ENCODE measurements at regions not wholly inside any gene's neighbourhood (a gene's known extent, or its start where the extent isn't known, plus 50 kb on each side); places are given as distances from the start of the nearest gene placed in this dataset.

DNA sequence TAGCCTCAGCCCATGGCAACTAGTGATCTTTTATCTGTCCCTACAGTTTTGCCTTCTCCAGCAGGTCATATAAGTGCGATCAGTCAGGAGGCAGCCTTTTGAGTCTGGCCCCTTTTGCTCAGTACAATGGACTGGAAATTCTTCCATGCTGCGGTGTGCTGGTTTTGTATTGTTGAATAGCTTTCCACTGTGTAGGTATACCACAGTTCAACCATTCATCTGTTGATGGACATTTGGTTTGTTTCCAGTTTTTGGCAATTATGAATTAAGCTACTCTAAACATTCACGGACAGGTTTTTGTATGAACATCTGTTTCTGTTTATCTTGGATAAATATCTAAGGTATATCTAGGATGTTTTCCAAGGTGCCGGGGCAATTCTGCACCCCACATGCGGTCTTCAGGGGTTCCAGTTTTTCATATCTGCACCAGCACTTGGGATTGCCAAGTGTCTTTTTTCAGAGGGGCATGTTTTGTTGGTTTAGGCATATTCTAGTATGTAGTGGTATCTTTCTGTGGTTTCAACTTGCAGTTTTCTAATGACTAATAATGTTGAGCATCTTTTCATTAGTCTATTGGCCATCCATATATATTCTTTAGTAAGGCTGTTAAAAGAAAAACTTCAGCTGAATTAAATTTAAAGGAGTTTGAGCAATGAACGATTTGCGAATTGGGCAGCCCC, 141.0 kb downstream of the TFAP2C start:
- no peaks in the 10 kb centered on the region for H3K27me3 ChIP-seq
- DNase-seq = no peak
- TF ChIP-seq, protein P1, sequence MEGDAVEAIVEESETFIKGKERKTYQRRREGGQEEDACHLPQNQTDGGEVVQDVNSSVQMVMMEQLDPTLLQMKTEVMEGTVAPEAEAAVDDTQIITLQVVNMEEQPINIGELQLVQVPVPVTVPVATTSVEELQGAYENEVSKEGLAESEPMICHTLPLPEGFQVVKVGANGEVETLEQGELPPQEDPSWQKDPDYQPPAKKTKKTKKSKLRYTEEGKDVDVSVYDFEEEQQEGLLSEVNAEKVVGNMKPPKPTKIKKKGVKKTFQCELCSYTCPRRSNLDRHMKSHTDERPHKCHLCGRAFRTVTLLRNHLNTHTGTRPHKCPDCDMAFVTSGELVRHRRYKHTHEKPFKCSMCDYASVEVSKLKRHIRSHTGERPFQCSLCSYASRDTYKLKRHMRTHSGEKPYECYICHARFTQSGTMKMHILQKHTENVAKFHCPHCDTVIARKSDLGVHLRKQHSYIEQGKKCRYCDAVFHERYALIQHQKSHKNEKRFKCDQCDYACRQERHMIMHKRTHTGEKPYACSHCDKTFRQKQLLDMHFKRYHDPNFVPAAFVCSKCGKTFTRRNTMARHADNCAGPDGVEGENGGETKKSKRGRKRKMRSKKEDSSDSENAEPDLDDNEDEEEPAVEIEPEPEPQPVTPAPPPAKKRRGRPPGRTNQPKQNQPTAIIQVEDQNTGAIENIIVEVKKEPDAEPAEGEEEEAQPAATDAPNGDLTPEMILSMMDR (IDR thresholded peaks at IDR 0.05) = no peak
- no peak for TF ChIP-seq POLR2A (IDR thresholded peaks at IDR 0.05)
- H3K36me3 ChIP-seq (replicated peaks in 1 of 2; ENCODE audit: insufficient read depth in 1 of 2, low read depth in 2 of 2) = no peaks in the 10 kb centered on the region
- no peak for ATAC-seq
- intact Hi-C loops (cut with DNase I) = no loop called here
- WGBS, 2 donors = 64% methylated on average over 7 of the region's 7 CpGs
- no peaks in the 10 kb centered on the region for H3K4me1 ChIP-seq
- peaks cover 0 to 3% (median 0%) of the 10 kb centered on the region in 3 donors for H3K9me3 ChIP-seq
- H3K27ac ChIP-seq = no peak overlapping the region
- no peak overlapping the region for H3K4me3 ChIP-seq

DNA sequence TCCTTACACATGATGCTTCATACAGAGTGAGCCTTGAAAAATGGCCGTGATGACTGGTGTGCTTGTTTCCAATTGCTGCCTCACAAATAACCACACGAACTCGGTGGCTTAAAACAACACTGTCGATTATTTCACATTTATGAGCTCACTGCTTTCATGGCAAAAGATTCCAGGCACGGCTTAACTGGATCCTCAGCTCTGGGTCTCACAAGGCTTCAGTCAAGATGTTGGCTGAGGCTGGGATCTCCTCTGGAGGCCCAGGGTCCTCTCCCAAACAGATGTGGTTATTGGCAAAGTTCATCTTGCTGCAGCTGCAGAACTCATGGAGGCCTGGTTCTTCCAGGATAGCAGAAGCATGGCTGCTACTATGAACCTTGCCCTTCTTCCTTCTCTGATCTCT, 144.6 kb downstream of the TFAP2C start:
- TF ChIP-seq POLR2A (IDR thresholded peaks at IDR 0.05) = no peak
- TF ChIP-seq, protein P1 (IDR thresholded peaks at IDR 0.05) = no peak
- H3K4me3 ChIP-seq = no peak overlapping the region
- H3K27ac ChIP-seq = no peak overlapping the region
- DNase-seq (no peak), ATAC-seq (no peak)
- H3K4me1 ChIP-seq = no peaks in the 10 kb centered on the region
- intact Hi-C loops (cut with DNase I) = no loop called here
- 84 to 87% methylated on average over 5 of the region's 5 CpGs for WGBS, 2 donors
- no peaks in the 10 kb centered on the region for H3K36me3 ChIP-seq (replicated peaks in 1 of 2; ENCODE audit: insufficient read depth in 1 of 2, low read depth in 2 of 2)
- H3K9me3 ChIP-seq = no peaks in the 10 kb centered on the region
- no peaks in the 10 kb centered on the region for H3K27me3 ChIP-seq

DNA sequence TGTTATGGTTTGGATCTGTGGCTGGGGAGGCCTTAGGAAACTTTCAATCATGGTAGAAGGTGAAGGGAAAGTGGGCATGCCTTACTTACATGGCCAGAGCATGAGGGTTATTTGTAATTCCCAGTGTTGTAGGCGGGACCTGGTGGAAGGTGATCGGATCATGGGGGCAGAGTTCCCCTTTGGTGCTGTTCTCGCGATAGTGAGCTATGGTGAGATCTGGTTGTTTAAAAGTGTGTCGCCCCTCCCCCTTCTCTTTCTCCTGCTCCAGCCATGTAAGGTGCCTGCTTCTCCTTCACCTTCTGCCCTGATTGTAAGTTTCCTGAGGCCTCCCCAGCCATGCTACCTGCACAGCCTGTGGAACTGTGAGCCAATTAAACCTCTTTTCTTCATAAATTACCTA, 145.8 kb downstream of the TFAP2C start:
- H3K27ac ChIP-seq = no peak overlapping the region
- ATAC-seq = no peak
- TF ChIP-seq, protein P1 (IDR thresholded peaks at IDR 0.05) = no peak
- TF ChIP-seq POLR2A (IDR thresholded peaks at IDR 0.05) = no peak
- no peaks in the 10 kb centered on the region for H3K27me3 ChIP-seq
- intact Hi-C loops (cut with DNase I) = no loop called here
- no peak for DNase-seq
- no peaks in the 10 kb centered on the region for H3K9me3 ChIP-seq
- 75 to 84% methylated on average over 5 of the region's 5 CpGs for WGBS, 2 donors
- no peaks in the 10 kb centered on the region for H3K4me1 ChIP-seq
- no peaks in the 10 kb centered on the region for H3K36me3 ChIP-seq (replicated peaks in 1 of 2; ENCODE audit: insufficient read depth in 1 of 2, low read depth in 2 of 2)
- no peak overlapping the region for H3K4me3 ChIP-seq

DNA sequence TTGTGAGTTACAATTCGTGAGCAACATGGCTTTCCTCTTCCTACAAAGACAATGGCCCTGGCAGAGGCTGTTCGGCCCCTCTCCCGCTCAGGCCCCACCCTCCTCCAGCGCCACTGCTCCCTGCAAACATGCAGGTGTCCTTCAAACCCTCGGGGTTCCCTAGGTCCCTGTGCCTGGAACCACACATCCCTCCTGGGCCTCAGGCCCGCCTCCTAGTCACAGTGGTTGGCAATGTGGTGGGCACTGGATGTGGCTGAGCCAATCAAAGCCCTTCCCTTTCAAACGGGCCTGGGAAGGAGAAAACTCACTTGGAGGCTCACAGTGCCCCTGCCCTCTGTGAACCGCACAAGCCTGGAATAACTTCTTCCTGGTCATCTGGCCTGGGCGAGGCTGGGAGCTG, 147.2 kb downstream of the TFAP2C start:
- H3K27me3 ChIP-seq = no peaks in the 10 kb centered on the region
- no peak overlapping the region for H3K27ac ChIP-seq
- intact Hi-C loops (cut with DNase I) = no loop called here
- H3K9me3 ChIP-seq = no peaks in the 10 kb centered on the region
- H3K4me3 ChIP-seq = no peak overlapping the region
- no peaks in the 10 kb centered on the region for H3K36me3 ChIP-seq (replicated peaks in 1 of 2; ENCODE audit: insufficient read depth in 1 of 2, low read depth in 2 of 2)
- WGBS, 2 donors = 59 to 60% methylated on average over 7 to 9 of the region's 9 CpGs
- DNase-seq (no peak), ATAC-seq (no peak)
- no peaks in the 10 kb centered on the region for H3K4me1 ChIP-seq
- TF ChIP-seq, protein P1 (IDR thresholded peaks at IDR 0.05) = no peak
- TF ChIP-seq POLR2A (IDR thresholded peaks at IDR 0.05) = no peak

DNA sequence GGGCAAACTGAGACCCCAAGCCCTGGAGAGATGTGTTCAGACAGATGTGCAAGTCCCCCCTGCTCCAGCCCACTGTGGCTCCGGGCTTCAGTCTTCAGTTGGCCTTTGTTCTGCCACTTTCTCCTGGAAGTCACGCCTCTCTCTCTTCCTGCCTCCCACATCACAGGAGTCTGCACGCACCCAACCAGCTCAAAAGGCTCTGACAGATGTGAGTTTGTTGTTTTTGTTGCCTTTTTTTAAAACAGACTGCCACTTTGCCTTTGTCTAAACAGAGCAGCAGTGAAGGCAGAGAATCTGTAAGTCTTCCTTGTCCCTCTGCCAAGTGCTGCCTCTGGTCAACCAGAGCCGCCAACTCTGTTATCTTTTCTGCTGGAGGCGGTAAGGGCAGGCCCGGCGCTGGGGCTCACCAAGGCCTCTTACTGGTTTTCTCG, 149.7 kb downstream of the TFAP2C start:
- TF ChIP-seq POLR2A (IDR thresholded peaks at IDR 0.05) = no peak
- TF ChIP-seq, protein P1 (IDR thresholded peaks at IDR 0.05) = no peak
- H3K27me3 ChIP-seq = no peaks in the 10 kb centered on the region
- intact Hi-C loops (cut with DNase I) = no loop called here
- DNase-seq = peak in 2 of 4 donors; percentile 16 to 17
- H3K4me1 ChIP-seq = no peaks in the 10 kb centered on the region
- H3K9me3 ChIP-seq = no peaks in the 10 kb centered on the region
- 13 to 19% methylated on average over 8 of the region's 8 CpGs for WGBS, 2 donors
- H3K36me3 ChIP-seq (replicated peaks in 1 of 2; ENCODE audit: insufficient read depth in 1 of 2, low read depth in 2 of 2) = no peaks in the 10 kb centered on the region
- H3K27ac ChIP-seq = no peak overlapping the region
- no peak for ATAC-seq
- no peak overlapping the region for H3K4me3 ChIP-seq
